Motor neuron (in vitro differentiated cells): ENCODE measurements at regions not wholly inside any gene's neighbourhood (a gene's known extent, or its start where the extent isn't known, plus 50 kb on each side); places are given as distances from the start of the nearest gene placed in this dataset.

ENCODE experiments used
- ATAC-seq, 8 experiments: fragments of 200-7000 bp; cut with Tn5 transposase; replicated peaks in 6 of 8; 2 replicates each; pipeline ENCODE4 v1.8.0; 2021; ENCODE audit warnings: mild to moderate bottlenecking in 8 of 8, moderate library complexity in 8 of 8
- H3K27ac ChIP-seq, 2 donors: fragments of 250-450 bp; sonication (Bioruptor Pico); 2 replicates each; pipeline ENCODE4 v1.9.0; 2021; ENCODE audit warnings: antibody characterized with exemption in 2 of 2, mild to moderate bottlenecking in 2 of 2, moderate library complexity in 1 of 2
- H3K4me1 ChIP-seq, 2 donors: fragments of 250-450 bp; sonication (Bioruptor Pico); replicated peaks in 1 of 2; 2 replicates each; pipeline ENCODE4 v1.6.1; 2021; ENCODE audit warnings: antibody characterized with exemption in 2 of 2, mild to moderate bottlenecking in 2 of 2, moderate library complexity in 1 of 2
- H3K4me3 ChIP-seq, 5 donors: fragments of 250-450 bp; sonication (Bioruptor Pico); 2 replicates each; pipeline ENCODE4 v1.9.0; 2021; ENCODE audit warnings: antibody characterized with exemption in 5 of 5, mild to moderate bottlenecking in 5 of 5, moderate library complexity in 4 of 5
- WGBS, 10 experiments: fragments of 450-650 bp; shearing (Covaris generic); methylation state at CpG; one replicate each; pipeline ENCODE4 v1.0.0; 2022; 5-methylcytosine and 5-hydroxymethylcytosine counted together
- in situ Hi-C, 9 experiments: fragments of 400-800 bp; cut with MboI; loops; one replicate each; pipeline ENCODE4 v1.15.0; 2021; ENCODE audit warnings: low sequenced_read_pairs in 9 of 9, low pct_unique_long_range_greater_than_20kb in 2 of 9; ENCODE audit not compliant: unreplicated experiment in 9 of 9

GRCh38 chr20:16877053-16877554 lies 128.9 kb downstream of the OTOR start:
- in situ Hi-C loops = no loop called here
- Histone ChIP-seq H3K4me3 (no peak overlapping the region), H3K4me1 (no peaks in the 10 kb centered on the region), H3K27ac (no peak overlapping the region)
- ATAC-seq = no peak
- 0 to 68% (median 22%) methylated on average over 1 to 2 of the region's 2 CpGs; no CpG with 5 or more reads in 2 of the 10 experiments for WGBS, 10 experiments

- no peak for ATAC-seq
- in situ Hi-C loops = no loop called here
- Histone ChIP-seq H3K27ac (no peak overlapping the region), H3K4me3 (no peak overlapping the region), H3K4me1 (no peaks in the 10 kb centered on the region)
These were observed 137.6 kb downstream of the OTOR start for GRCh38 chr20:16885746-16886145.

- no peak for ATAC-seq
- 60 to 80% (median 78%) methylated on average over 2 to 4 of the region's 4 CpGs; no CpG with 5 or more reads in 7 of the 10 experiments for WGBS, 10 experiments
- Histone ChIP-seq H3K4me1 (no peaks in the 10 kb centered on the region), H3K4me3 (no peak overlapping the region), H3K27ac (no peak overlapping the region)
- in situ Hi-C loops = no loop called here
These were observed 150.3 kb downstream of the OTOR start for GRCh38 chr20:16898433-16898832.

- in situ Hi-C loops = no loop called here
- Histone ChIP-seq H3K4me1 (no peaks in the 10 kb centered on the region), H3K4me3 (no peak overlapping the region), H3K27ac (no peak overlapping the region)
- no peak for ATAC-seq
- WGBS, 10 experiments = 59 to 100% (median 91%) methylated on average over 1 to 2 of the region's 2 CpGs; no CpG with 5 or more reads in 2 of the 10 experiments
These were observed 154.5 kb downstream of the OTOR start for GRCh38 chr20:16902662-16903061.

GRCh38 chr20:16904751-16905150 lies 156.6 kb downstream of the OTOR start:
- WGBS, 10 experiments = 0 to 69% (median 60%) methylated on average over 1 to 5 of the region's 5 CpGs; no CpG with 5 or more reads in 1 of the 10 experiments
- H3K4me1 ChIP-seq = no peaks in the 10 kb centered on the region
- ATAC-seq = no peak
- H3K27ac ChIP-seq = no peak overlapping the region
- in situ Hi-C loops = no loop called here
- no peak overlapping the region for H3K4me3 ChIP-seq

- H3K4me3 ChIP-seq = no peak overlapping the region
- no peak for ATAC-seq
These were observed 166.1 kb downstream of the OTOR start for GRCh38 chr20:16914277-16914676.

GRCh38 chr20:16916165-16916564 lies 168.0 kb downstream of the OTOR start:
- no peaks in the 10 kb centered on the region for H3K4me1 ChIP-seq
- no peak overlapping the region for H3K27ac ChIP-seq
- in situ Hi-C loops = no loop called here
- H3K4me3 ChIP-seq = no peak overlapping the region
- 0 to 64% (median 13%) methylated on average over 1 of the region's 1 CpG; no CpG with 5 or more reads in 1 of the 10 experiments for WGBS, 10 experiments
- ATAC-seq = no peak

More at GRCh38 chr20:16914277-16914676, 166.1 kb downstream of the OTOR start:
- no CpG with 5 or more reads among the region's 1 CpG for WGBS, 10 experiments
- Histone ChIP-seq H3K27ac (no peak overlapping the region), H3K4me1 (no peaks in the 10 kb centered on the region)
- in situ Hi-C loops = no loop called here

- no peak for ATAC-seq
- in situ Hi-C loops = no loop called here
- 0 to 100% (median 90%) methylated on average over 1 of the region's 1 CpG; no CpG with 5 or more reads in 7 of the 10 experiments for WGBS, 10 experiments
These were observed 169.5 kb downstream of the OTOR start for GRCh38 chr20:16917636-16918035.

GRCh38 chr20:16918366-16918765 lies 170.2 kb downstream of the OTOR start:
- Histone ChIP-seq H3K4me3 (no peak overlapping the region), H3K4me1 (peaks cover 4 to 10% of the 10 kb centered on the region in 2 donors), H3K27ac (no peak overlapping the region)
- in situ Hi-C loops = no loop called here
- 32 to 100% (median 91%) methylated on average over 1 to 4 of the region's 4 CpGs for WGBS, 10 experiments
- no peak for ATAC-seq

More at GRCh38 chr20:16917636-16918035, 169.5 kb downstream of the OTOR start:
- no peak overlapping the region for H3K4me3 ChIP-seq
- peaks cover 0 to 5% of the 10 kb centered on the region in 2 donors for H3K4me1 ChIP-seq
- no peak overlapping the region for H3K27ac ChIP-seq

- Histone ChIP-seq H3K4me1 (peaks cover 5 to 12% of the 10 kb centered on the region in 2 donors), H3K27ac (no peak overlapping the region), H3K4me3 (no peak overlapping the region)
- 14 to 93% (median 67%) methylated on average over 1 to 5 of the region's 5 CpGs; no CpG with 5 or more reads in 3 of the 10 experiments for WGBS, 10 experiments
- ATAC-seq = no peak
- in situ Hi-C loops = no loop called here
These were observed 171.7 kb downstream of the OTOR start for GRCh38 chr20:16919841-16920240.

- H3K27ac ChIP-seq = no peak overlapping the region
- in situ Hi-C loops = no loop called here
- peaks cover 5 to 12% of the 10 kb centered on the region in 2 donors for H3K4me1 ChIP-seq
- 0 to 100% (median 14%) methylated on average over 1 to 3 of the region's 3 CpGs for WGBS, 10 experiments
- H3K4me3 ChIP-seq = no peak overlapping the region
- peak in 7 of 8 experiments; percentile 76 to 100 (median 98) for ATAC-seq
These were observed 174.7 kb downstream of the OTOR start for GRCh38 chr20:16922834-16923233.

- 20 to 100% (median 85%) methylated on average over 1 to 11 of the region's 11 CpGs for WGBS, 10 experiments
- in situ Hi-C loops = no loop called here
- no peak overlapping the region for H3K27ac ChIP-seq
These were observed 178.7 kb downstream of the OTOR start for GRCh38 chr20:16926626-16927430.

GRCh38 chr20:16929756-16930155 lies 181.6 kb downstream of the OTOR start:
- no peak overlapping the region for H3K4me3 ChIP-seq
- H3K27ac ChIP-seq = no peak overlapping the region
- peak in 2 of 8 experiments; percentile 45 to 51 for ATAC-seq
- H3K4me1 ChIP-seq = no peaks in the 10 kb centered on the region
- in situ Hi-C loops = no loop called here

More at GRCh38 chr20:16926626-16927430, 178.7 kb downstream of the OTOR start:
- ATAC-seq = no peak
- Histone ChIP-seq H3K4me1 (peaks cover 5 to 12% of the 10 kb centered on the region in 2 donors), H3K4me3 (no peak overlapping the region)

- ATAC-seq = peak in 1 of 8 experiments; percentile 15
- Histone ChIP-seq H3K27ac (no peak overlapping the region), H3K4me3 (no peak overlapping the region), H3K4me1 (no peaks in the 10 kb centered on the region)
- in situ Hi-C loops = no loop called here
- 100% methylated on average over 1 of the region's 4 CpGs; no CpG with 5 or more reads in 9 of the 10 experiments for WGBS, 10 experiments
These were observed 182.5 kb downstream of the OTOR start for GRCh38 chr20:16930656-16931055.
